Left hindlimb (tissue), 1 donor: ENCODE measurements at regions not wholly inside any gene's neighbourhood (a gene's known extent, or its start where the extent isn't known, plus 50 kb on each side); places are given as distances from the start of the nearest gene placed in this dataset.

Experiments used
- DNase-seq: peaks from one replicate; pipeline ENCODE4 v3.0.0-alpha.2; 2018

- no peak for DNase-seq
Measured at GRCh38 chr2:117085737-117086136, 728.8 kb upstream of the DDX18 start.

- no peak for DNase-seq
Measured at GRCh38 chr2:117086174-117086942, 728.1 kb upstream of the DDX18 start.

GRCh38 chr2:117086943-117087250 is 727.6 kb upstream of the DDX18 start:
- no peak for DNase-seq

GRCh38 chr2:117087535-117088291 is 726.8 kb upstream of the DDX18 start:
- no peak for DNase-seq

GRCh38 chr2:117091041-117091837 is 723.3 kb upstream of the DDX18 start:
- no peak for DNase-seq

GRCh38 chr2:117101613-117102012 is 712.9 kb upstream of the DDX18 start:
- DNase-seq = no peak

- DNase-seq = no peak
Measured at GRCh38 chr2:117108741-117109267, 705.7 kb upstream of the DDX18 start.

GRCh38 chr2:117118994-117119393 is 695.5 kb upstream of the DDX18 start:
- no peak for DNase-seq

- DNase-seq = no peak
Measured at GRCh38 chr2:117123362-117123761, 691.1 kb upstream of the DDX18 start.

- DNase-seq = no peak
Measured at GRCh38 chr2:117126656-117127055, 687.8 kb upstream of the DDX18 start.

- DNase-seq = no peak
Measured at GRCh38 chr2:117127680-117128079, 686.8 kb upstream of the DDX18 start.

GRCh38 chr2:117128461-117128860 is 686.0 kb upstream of the DDX18 start:
- no peak for DNase-seq

- no peak for DNase-seq
Measured at GRCh38 chr2:117137371-117137770, 677.1 kb upstream of the DDX18 start.

GRCh38 chr2:117169036-117169765 is 645.3 kb upstream of the DDX18 start:
- DNase-seq = no peak

- no peak for DNase-seq
Measured at GRCh38 chr2:117170897-117171296, 643.6 kb upstream of the DDX18 start.

GRCh38 chr2:117179405-117179804 is 635.1 kb upstream of the DDX18 start:
- no peak for DNase-seq

- no peak for DNase-seq
Measured at GRCh38 chr2:117190856-117191559, 623.5 kb upstream of the DDX18 start.

- no peak for DNase-seq
Measured at GRCh38 chr2:117195381-117195780, 619.1 kb upstream of the DDX18 start.

- DNase-seq = no peak
Measured at GRCh38 chr2:117199511-117199910, 615.0 kb upstream of the DDX18 start.

GRCh38 chr2:117212562-117212961 is 601.9 kb upstream of the DDX18 start:
- no peak for DNase-seq

- DNase-seq = no peak
Measured at GRCh38 chr2:117217145-117217544, 597.3 kb upstream of the DDX18 start.

- no peak for DNase-seq
Measured at GRCh38 chr2:117222809-117223208, 591.7 kb upstream of the DDX18 start.
